ENCODE measurements at regions not wholly inside any gene's neighbourhood (a gene's known extent, or its start where the extent isn't known, plus 50 kb on each side); places are given as distances from the start of the nearest gene placed in this dataset.

GRCh38 chr21:16713331-16714117, 799.3 kb upstream of the CXADR start:
- TF ChIP-seq CTCF (IDR thresholded peaks at IDR 0.05; ENCODE audit: extremely low read depth, missing control alignments): no peak
- DNase-seq (ENCODE audit: low spot score): no peak

- DNase-seq (ENCODE audit: low spot score): no peak
- no peak for TF ChIP-seq CTCF (IDR thresholded peaks at IDR 0.05; ENCODE audit: extremely low read depth, missing control alignments)
These were observed 772.3 kb upstream of the CXADR start for GRCh38 chr21:16740511-16740910.

- DNase-seq (ENCODE audit: low spot score): no peak
- TF ChIP-seq CTCF (IDR thresholded peaks at IDR 0.05; ENCODE audit: extremely low read depth, missing control alignments): no peak
These were observed 771.6 kb upstream of the CXADR start for GRCh38 chr21:16741141-16741665.

- no peak for TF ChIP-seq CTCF (IDR thresholded peaks at IDR 0.05; ENCODE audit: extremely low read depth, missing control alignments)
- DNase-seq (ENCODE audit: low spot score): no peak
These were observed 770.7 kb upstream of the CXADR start for GRCh38 chr21:16742131-16742641.

GRCh38 chr21:16742741-16743140, 770.1 kb upstream of the CXADR start:
- DNase-seq (ENCODE audit: low spot score): no peak
- no peak for TF ChIP-seq CTCF (IDR thresholded peaks at IDR 0.05; ENCODE audit: extremely low read depth, missing control alignments)

GRCh38 chr21:16743317-16743716, 769.5 kb upstream of the CXADR start:
- no peak for TF ChIP-seq CTCF (IDR thresholded peaks at IDR 0.05; ENCODE audit: extremely low read depth, missing control alignments)

GRCh38 chr21:16750926-16751325, 761.9 kb upstream of the CXADR start:
- no peak for TF ChIP-seq CTCF (IDR thresholded peaks at IDR 0.05; ENCODE audit: extremely low read depth, missing control alignments)
- DNase-seq (ENCODE audit: low spot score): no peak

More at GRCh38 chr21:16743317-16743716, 769.5 kb upstream of the CXADR start:
- no peak for DNase-seq (ENCODE audit: low spot score)

Data from GM20000 (cell line).